ENCODE measurements at regions not wholly inside any gene's neighbourhood (a gene's known extent, or its start where the extent isn't known, plus 50 kb on each side); places are given as distances from the start of the nearest gene placed in this dataset.

GRCh38 chr17:72212041-72212440 is 91.2 kb downstream of the SOX9 start:
- Mint-ChIP-seq H3K4me1 (ENCODE audit: low read depth) (no peaks in the 10 kb centered on the region), H3K9me3 (peaks cover 2% of the 10 kb centered on the region), H3K27ac (no peak overlapping the region), H3K4me3 (no peak overlapping the region), H3K27me3 (no peaks in the 10 kb centered on the region), H3K36me3 (ENCODE audit: low read depth) (no peaks in the 10 kb centered on the region)
- CTCF ChIA-PET: no interaction called here
- Histone ChIP-seq H3K27me3 (ENCODE audit: control insufficient read depth in 1 of 2, insufficient read depth in 2 of 2, low read length in 2 of 2) (no peaks in the 10 kb centered on the region), H3K36me3 (ENCODE audit: insufficient read depth, low read length) (no peaks in the 10 kb centered on the region), H3K27ac (ENCODE audit: low read depth in 1 of 2, low read length in 2 of 2) (no peak overlapping the region), H3K4me3 (ENCODE audit: low read length) (no peak overlapping the region), H3K4me1 (ENCODE audit: insufficient read depth, low read length) (no peaks in the 10 kb centered on the region), H3K9me3 (ENCODE audit: control insufficient read depth in 1 of 2, insufficient read depth in 1 of 2, low read length in 2 of 2) (peaks cover under 1 to 3% of the 10 kb centered on the region in 2 experiments)
- TF ChIP-seq, protein P1, sequence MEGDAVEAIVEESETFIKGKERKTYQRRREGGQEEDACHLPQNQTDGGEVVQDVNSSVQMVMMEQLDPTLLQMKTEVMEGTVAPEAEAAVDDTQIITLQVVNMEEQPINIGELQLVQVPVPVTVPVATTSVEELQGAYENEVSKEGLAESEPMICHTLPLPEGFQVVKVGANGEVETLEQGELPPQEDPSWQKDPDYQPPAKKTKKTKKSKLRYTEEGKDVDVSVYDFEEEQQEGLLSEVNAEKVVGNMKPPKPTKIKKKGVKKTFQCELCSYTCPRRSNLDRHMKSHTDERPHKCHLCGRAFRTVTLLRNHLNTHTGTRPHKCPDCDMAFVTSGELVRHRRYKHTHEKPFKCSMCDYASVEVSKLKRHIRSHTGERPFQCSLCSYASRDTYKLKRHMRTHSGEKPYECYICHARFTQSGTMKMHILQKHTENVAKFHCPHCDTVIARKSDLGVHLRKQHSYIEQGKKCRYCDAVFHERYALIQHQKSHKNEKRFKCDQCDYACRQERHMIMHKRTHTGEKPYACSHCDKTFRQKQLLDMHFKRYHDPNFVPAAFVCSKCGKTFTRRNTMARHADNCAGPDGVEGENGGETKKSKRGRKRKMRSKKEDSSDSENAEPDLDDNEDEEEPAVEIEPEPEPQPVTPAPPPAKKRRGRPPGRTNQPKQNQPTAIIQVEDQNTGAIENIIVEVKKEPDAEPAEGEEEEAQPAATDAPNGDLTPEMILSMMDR (IDR thresholded peaks at IDR 0.05): no peak
- POLR2A ChIA-PET: no interaction called here
- intact Hi-C loops (cut with DNase I, micrococcal nuclease): no loop called here
- DNase-seq (no peak), ATAC-seq (ENCODE audit: poor library complexity) (no peak)

DNA sequence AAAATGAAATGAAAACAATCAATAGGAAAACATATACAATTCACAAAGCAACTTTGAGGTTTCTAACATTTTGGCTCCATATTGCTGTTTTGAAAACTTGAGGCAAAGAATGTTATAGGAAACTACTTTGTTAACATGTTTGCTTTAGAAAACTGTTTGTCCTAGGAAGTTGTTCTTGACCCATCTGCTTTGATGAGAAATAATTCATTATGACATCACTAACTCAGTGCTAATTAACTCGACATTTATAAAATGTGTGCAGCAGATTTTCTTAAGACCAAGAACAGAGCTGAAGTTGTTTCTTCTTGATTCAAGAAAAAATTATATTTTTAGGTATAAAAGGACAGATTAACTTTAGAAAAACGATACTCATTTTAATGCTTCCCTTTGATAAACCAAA is 94.7 kb downstream of the SOX9 start:
- no peak overlapping the region for H3K27ac Mint-ChIP-seq
- CTCF ChIA-PET: no interaction called here
- no peaks in the 10 kb centered on the region for H3K4me1 ChIP-seq (ENCODE audit: insufficient read depth, low read length)
- H3K27me3 Mint-ChIP-seq: peaks cover 31% of the 10 kb centered on the region
- H3K4me3 ChIP-seq (ENCODE audit: low read length): no peak overlapping the region
- intact Hi-C loops (cut with DNase I, micrococcal nuclease): no loop called here
- H3K9me3 ChIP-seq (ENCODE audit: control insufficient read depth in 1 of 2, insufficient read depth in 1 of 2, low read length in 2 of 2): peaks cover 5 to 17% of the 10 kb centered on the region in 2 experiments
- TF ChIP-seq, protein P1 (IDR thresholded peaks at IDR 0.05): no peak
- ATAC-seq (ENCODE audit: poor library complexity): no peak
- no peak for DNase-seq
- H3K9me3 Mint-ChIP-seq: peaks cover 2% of the 10 kb centered on the region
- H3K27ac ChIP-seq (ENCODE audit: low read depth in 1 of 2, low read length in 2 of 2): no peak overlapping the region
- no peaks in the 10 kb centered on the region for H3K4me1 Mint-ChIP-seq (ENCODE audit: low read depth)
- no peaks in the 10 kb centered on the region for H3K36me3 ChIP-seq (ENCODE audit: insufficient read depth, low read length)
- H3K4me3 Mint-ChIP-seq: no peak overlapping the region
- POLR2A ChIA-PET: no interaction called here
- peaks cover 17 to 19% of the 10 kb centered on the region in 2 experiments for H3K27me3 ChIP-seq (ENCODE audit: control insufficient read depth in 1 of 2, insufficient read depth in 2 of 2, low read length in 2 of 2)
- H3K36me3 Mint-ChIP-seq (ENCODE audit: low read depth): no peaks in the 10 kb centered on the region

DNA sequence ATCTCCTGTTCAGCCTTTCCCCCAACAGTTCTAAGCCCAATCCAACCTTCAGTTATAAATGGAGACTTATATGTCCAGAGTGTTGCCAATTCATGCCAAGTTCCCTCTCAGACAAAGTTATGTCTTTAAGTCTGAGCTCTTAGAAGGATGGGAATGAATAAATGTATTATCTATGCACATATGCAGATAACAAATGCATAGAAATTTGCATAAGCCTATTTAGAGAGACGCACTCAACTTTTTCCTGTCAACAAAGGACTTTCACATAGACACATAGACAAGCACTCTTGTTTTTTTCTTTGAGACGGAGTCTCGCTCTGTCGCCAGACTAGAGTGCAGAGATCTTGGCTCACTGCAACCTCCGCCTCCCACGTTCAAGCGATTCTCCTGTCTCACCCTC is 95.1 kb downstream of the SOX9 start:
- DNase-seq (no peak), ATAC-seq (ENCODE audit: poor library complexity) (no peak)
- intact Hi-C loops (cut with DNase I, micrococcal nuclease): no loop called here
- Mint-ChIP-seq H3K27ac (no peak overlapping the region), H3K36me3 (ENCODE audit: low read depth) (no peaks in the 10 kb centered on the region), H3K27me3 (peaks cover 36% of the 10 kb centered on the region), H3K4me1 (ENCODE audit: low read depth) (no peaks in the 10 kb centered on the region), H3K4me3 (no peak overlapping the region), H3K9me3 (peaks cover 2% of the 10 kb centered on the region)
- ChIA-PET CTCF (no interaction called here), POLR2A (no interaction called here)
- Histone ChIP-seq H3K4me1 (ENCODE audit: insufficient read depth, low read length) (no peaks in the 10 kb centered on the region), H3K4me3 (ENCODE audit: low read length) (no peak overlapping the region), H3K27ac (ENCODE audit: low read depth in 1 of 2, low read length in 2 of 2) (no peak overlapping the region), H3K36me3 (ENCODE audit: insufficient read depth, low read length) (no peaks in the 10 kb centered on the region), H3K9me3 (ENCODE audit: control insufficient read depth in 1 of 2, insufficient read depth in 1 of 2, low read length in 2 of 2) (peaks cover 5 to 17% of the 10 kb centered on the region in 2 experiments), H3K27me3 (ENCODE audit: control insufficient read depth in 1 of 2, insufficient read depth in 2 of 2, low read length in 2 of 2) (peaks cover 17 to 19% of the 10 kb centered on the region in 2 experiments)
- TF ChIP-seq, protein P1 (IDR thresholded peaks at IDR 0.05): no peak

Measured in CD4-positive, alpha-beta T cell (primary cell).